GM12872 (cell line): ENCODE measurements at regions not wholly inside any gene's neighbourhood (a gene's known extent, or its start where the extent isn't known, plus 50 kb on each side); places are given as distances from the start of the nearest gene placed in this dataset.

Experiments
- TF ChIP-seq, protein P1 (sequence below): IDR thresholded peaks from 3 replicates; pipeline ENCODE4 v1.5.1; 2011; ENCODE audit warnings: low read depth, mild to moderate bottlenecking, low read length, moderate library complexity; ENCODE audit not compliant: insufficient read depth

DNA sequence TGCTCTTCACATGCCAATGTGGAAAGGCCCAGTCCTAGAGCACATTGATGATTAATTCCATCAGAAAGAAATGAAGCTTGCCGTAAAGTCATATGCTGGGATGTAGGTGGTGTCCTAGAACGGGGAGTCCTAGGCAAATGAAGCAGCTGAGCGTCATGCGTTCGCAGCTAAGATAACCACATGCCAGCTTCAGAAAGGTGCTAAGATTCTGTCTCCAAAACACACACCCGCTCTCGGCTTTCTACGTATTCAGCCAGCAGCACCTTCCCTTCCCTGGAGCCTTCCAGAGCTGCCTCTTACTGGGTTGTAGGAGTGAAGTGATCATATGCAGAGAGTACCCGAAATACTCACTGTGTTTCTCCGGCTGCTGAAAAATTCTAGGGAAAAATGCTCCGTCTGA lies 421.6 kb upstream of the ID2 start:
- TF ChIP-seq, protein P1, sequence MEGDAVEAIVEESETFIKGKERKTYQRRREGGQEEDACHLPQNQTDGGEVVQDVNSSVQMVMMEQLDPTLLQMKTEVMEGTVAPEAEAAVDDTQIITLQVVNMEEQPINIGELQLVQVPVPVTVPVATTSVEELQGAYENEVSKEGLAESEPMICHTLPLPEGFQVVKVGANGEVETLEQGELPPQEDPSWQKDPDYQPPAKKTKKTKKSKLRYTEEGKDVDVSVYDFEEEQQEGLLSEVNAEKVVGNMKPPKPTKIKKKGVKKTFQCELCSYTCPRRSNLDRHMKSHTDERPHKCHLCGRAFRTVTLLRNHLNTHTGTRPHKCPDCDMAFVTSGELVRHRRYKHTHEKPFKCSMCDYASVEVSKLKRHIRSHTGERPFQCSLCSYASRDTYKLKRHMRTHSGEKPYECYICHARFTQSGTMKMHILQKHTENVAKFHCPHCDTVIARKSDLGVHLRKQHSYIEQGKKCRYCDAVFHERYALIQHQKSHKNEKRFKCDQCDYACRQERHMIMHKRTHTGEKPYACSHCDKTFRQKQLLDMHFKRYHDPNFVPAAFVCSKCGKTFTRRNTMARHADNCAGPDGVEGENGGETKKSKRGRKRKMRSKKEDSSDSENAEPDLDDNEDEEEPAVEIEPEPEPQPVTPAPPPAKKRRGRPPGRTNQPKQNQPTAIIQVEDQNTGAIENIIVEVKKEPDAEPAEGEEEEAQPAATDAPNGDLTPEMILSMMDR, result no peak

DNA sequence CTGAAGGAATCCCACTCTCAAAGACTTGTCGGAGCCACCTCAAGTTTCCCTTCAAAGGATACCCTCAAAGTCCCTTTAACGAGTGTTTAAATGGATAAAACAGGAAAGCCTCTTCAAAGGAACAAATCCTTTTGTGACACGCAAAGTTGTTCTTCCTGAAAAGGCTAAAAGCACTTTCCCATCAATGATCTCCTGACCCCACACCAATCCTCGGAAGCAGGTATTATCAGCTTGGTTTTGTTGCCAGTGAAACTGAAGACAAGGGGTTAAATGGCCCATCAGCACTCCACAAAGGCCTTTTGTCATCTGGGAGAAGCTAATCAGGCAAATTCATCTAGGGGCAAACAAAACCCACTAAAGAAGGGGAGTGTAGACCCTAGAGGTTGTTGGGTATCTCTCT lies 418.0 kb upstream of the ID2 start:
- TF ChIP-seq, protein P1, result no peak

DNA sequence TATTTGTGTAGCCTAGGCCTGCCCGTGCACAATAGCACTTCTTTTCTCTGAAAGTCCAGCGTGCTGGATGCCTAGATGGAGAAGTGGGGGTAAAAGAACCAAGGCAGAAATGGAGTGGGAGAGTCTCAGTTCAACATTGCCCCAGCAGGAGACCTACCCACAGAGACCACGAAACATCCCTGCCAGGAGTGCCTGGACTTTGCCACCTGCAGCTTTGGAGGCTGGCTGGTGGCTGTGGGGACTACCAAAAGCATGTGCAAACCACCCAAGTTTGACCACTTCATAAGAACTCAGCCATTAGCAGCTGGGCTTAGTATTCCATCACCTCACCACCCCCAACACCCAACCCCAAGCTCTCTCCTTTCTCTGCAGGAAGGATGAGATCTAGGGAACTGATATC lies 416.9 kb upstream of the ID2 start:
- TF ChIP-seq, protein P1, result no peak

DNA sequence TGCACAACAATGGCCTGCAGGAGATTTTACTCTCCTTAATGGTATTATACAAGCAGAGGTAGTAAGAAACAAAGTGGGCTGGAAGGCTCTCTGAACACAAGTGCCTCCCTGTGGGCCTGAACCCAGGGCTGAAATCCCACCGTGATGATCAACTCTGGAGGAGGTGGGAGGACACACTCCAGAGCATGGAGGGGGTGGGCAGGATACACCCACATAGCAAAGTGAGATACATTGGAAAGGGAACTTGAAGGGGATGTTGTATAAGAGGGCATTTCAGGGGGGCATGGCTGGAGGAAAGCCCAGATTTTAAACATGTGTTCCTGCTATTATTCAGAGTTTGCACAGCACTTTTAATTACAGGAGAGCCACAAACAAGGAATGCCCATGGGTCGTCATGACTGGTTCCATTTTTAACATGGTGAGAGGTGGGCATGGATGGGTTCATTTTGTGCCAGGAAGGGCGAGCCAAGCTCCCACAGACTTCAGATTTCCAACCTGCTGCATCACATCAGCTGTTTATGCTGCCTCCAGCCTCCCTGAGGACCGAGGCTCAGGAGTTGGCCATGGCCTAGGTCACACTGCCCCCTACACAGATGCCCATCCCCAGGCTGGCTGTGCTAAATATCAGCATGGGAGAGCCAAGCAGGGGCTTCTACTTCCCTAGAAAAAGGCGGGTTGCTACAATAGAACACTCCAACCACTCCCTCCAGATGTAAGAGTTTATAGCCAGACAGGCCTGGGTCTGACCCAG lies 416.2 kb upstream of the ID2 start:
- TF ChIP-seq, protein P1, result no peak

DNA sequence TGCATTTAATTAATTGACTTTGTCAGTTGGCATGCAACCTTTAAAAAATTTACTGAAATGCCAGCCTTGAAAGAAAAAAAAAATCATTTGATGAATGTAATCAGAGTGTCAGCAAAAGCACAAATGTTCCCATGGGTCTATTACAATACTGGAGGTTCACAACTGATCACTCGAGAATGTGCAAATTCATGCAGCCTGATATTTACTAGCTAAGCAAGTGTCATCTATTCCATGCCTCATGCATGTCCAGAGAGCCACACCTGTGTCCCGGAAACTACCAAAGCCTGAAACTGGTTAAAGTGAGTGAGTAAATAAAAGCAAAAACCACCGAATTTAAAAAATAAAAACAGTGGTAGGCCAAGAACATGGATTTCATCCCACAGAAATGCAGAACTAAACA lies 415.3 kb upstream of the ID2 start:
- TF ChIP-seq, protein P1, result no peak

DNA sequence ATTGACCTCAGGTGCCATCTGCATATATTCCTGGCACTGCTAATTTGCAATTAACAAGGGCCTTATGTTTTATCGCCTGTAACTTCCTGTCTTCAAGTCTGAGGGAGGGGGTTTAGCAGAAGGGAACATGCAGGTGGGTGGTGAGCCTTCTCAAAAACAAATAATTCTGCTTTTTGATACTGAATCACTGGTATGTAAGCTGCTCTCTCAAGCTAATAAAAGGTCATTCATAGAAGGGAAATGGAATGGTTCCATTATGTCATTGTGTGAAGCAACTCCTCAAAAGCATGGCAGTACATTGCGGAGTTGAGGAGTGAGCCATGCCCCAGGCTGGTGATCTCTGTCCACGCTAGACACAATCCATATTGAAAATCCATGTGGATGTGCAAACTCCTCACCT lies 414.8 kb upstream of the ID2 start:
- TF ChIP-seq, protein P1, result no peak

DNA sequence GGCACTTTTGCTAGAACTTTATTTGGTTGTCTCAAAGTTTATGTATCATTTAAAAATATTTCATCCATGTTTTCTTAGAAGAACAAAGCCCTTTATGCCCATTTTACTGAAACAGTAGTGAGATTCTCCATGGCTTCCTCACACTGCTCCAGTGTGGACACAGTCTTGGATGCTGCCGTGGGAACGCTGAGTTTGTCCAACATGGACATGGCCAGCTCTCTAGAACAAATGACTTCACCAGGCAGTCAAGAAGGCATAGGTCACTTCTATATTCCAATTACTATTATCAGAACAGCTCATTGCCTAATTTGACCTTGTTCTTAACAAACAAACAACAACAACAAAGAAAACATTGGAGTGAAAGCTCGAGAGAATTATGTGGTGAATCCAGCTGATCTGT lies 414.1 kb upstream of the ID2 start:
- TF ChIP-seq, protein P1, result no peak
